Endodermal cell (in vitro differentiated cells): ENCODE measurements at regions not wholly inside any gene's neighbourhood (a gene's known extent, or its start where the extent isn't known, plus 50 kb on each side); places are given as distances from the start of the nearest gene placed in this dataset.

Experiments used
- DNase-seq: peaks from one replicate; pipeline ENCODE4 v3.0.0-alpha.2; 2017
- H3K27ac ChIP-seq: 2 replicates; pipeline ENCODE4 v1.5.1; 2013; ENCODE audit warnings: mild to moderate bottlenecking, low read depth, low read length, moderate library complexity
- H3K27me3 ChIP-seq: 2 replicates; pipeline ENCODE4 v1.6.1; 2013; ENCODE audit warnings: mild to moderate bottlenecking, low read length, moderate library complexity; ENCODE audit not compliant: insufficient read depth, control insufficient read depth, poor library complexity, severe bottlenecking
- H3K36me3 ChIP-seq: 2 replicates; pipeline ENCODE4 v1.7.0; 2013; ENCODE audit warnings: mild to moderate bottlenecking, low read length, moderate library complexity; ENCODE audit not compliant: control insufficient read depth, insufficient read depth
- H3K4me1 ChIP-seq: one replicate; pipeline ENCODE4 v1.7.0; 2013; ENCODE audit warnings: low read length; ENCODE audit not compliant: control insufficient read depth, insufficient read depth
- H3K4me3 ChIP-seq: 2 replicates; pipeline ENCODE4 v1.5.1; 2013; ENCODE audit warnings: mild to moderate bottlenecking, low read length, moderate library complexity
- H3K9ac ChIP-seq: 2 replicates; pipeline ENCODE4 v1.6.1; 2013; ENCODE audit warnings: mild to moderate bottlenecking, low read length, moderate library complexity; ENCODE audit not compliant: poor library complexity, severe bottlenecking; ENCODE audit errors: extremely low read depth
- H3K9me3 ChIP-seq: 2 replicates; pipeline ENCODE4 v1.6.1; 2013; ENCODE audit warnings: mild to moderate bottlenecking, low read length, moderate library complexity; ENCODE audit not compliant: control insufficient read depth
- H3K27ac Mint-ChIP-seq: 2 replicates; pipeline ENCODE4 v1.8.0; 2020; ENCODE audit warnings: mixed read lengths
- H3K27me3 Mint-ChIP-seq: 2 replicates; pipeline ENCODE4 v1.8.0; 2021; ENCODE audit warnings: mild to moderate bottlenecking, mixed read lengths; ENCODE audit not compliant: insufficient read depth
- H3K36me3 Mint-ChIP-seq: 2 replicates; pipeline ENCODE4 v1.8.0; 2020; ENCODE audit warnings: low read depth, mixed read lengths
- H3K4me1 Mint-ChIP-seq: 2 replicates; pipeline ENCODE4 v1.8.0; 2020; ENCODE audit warnings: mixed read lengths
- H3K4me3 Mint-ChIP-seq: 2 replicates; pipeline ENCODE4 v1.8.0; 2020; ENCODE audit warnings: mild to moderate bottlenecking, moderate library complexity, mixed read lengths
- H3K9me3 Mint-ChIP-seq: 2 replicates; pipeline ENCODE4 v1.8.0; 2020; ENCODE audit warnings: mild to moderate bottlenecking, mixed read lengths
- CTCF ChIP-seq: fragments of 200-600 bp; sonication (generic); conservative IDR thresholded peaks from 2 replicates; pipeline ENCODE4 v1.5.0; 2021; ENCODE audit warnings: antibody characterized with exemption, mild to moderate bottlenecking
- WGBS, 2 experiments: methylation state at CpG; one replicate each; pipeline versions ENCODE4 v1.1.5 to v1.1.7; 2013; ENCODE audit warnings: missing lambda C conversion rate in 2 of 2, mixed read lengths in 1 of 2; ENCODE audit not compliant: insufficient coverage in 1 of 2, insufficient read length in 1 of 2; 5-methylcytosine and 5-hydroxymethylcytosine counted together

- Histone ChIP-seq H3K27me3 (no peaks in the 10 kb centered on the region), H3K9me3 (no peaks in the 10 kb centered on the region), H3K4me1 (no peaks in the 10 kb centered on the region), H3K27ac (no peak overlapping the region), H3K4me3 (no peak overlapping the region), H3K36me3 (no peaks in the 10 kb centered on the region), H3K9ac (no peak overlapping the region)
- Mint-ChIP-seq H3K27me3 (no peaks in the 10 kb centered on the region), H3K4me1 (peaks cover 16% of the 10 kb centered on the region), H3K27ac (no peak overlapping the region), H3K4me3 (no peak overlapping the region), H3K36me3 (peaks cover 7% of the 10 kb centered on the region), H3K9me3 (no peaks in the 10 kb centered on the region)
- DNase-seq = no peak
- no peak for TF ChIP-seq CTCF
- WGBS, 2 experiments = no CpG with 5 or more reads among the region's 1 CpG
These were observed 184.4 kb downstream of the MACC1 start for GRCh38 chr7:20032741-20033140.

- no peak for TF ChIP-seq CTCF
- DNase-seq = no peak
- H3K4me3 Mint-ChIP-seq = no peak overlapping the region
- H3K27me3 Mint-ChIP-seq = no peaks in the 10 kb centered on the region
- no peaks in the 10 kb centered on the region for H3K9me3 ChIP-seq
- no peak overlapping the region for H3K4me3 ChIP-seq
- H3K36me3 Mint-ChIP-seq = peaks cover 15% of the 10 kb centered on the region
- peaks cover 11% of the 10 kb centered on the region for H3K4me1 Mint-ChIP-seq
- no peaks in the 10 kb centered on the region for H3K36me3 ChIP-seq
- no peak overlapping the region for H3K27ac Mint-ChIP-seq
- H3K9ac ChIP-seq = no peak overlapping the region
- H3K9me3 Mint-ChIP-seq = peaks cover 5% of the 10 kb centered on the region
- H3K4me1 ChIP-seq = no peaks in the 10 kb centered on the region
- H3K27ac ChIP-seq = no peak overlapping the region
- H3K27me3 ChIP-seq = no peaks in the 10 kb centered on the region
These were observed 186.2 kb downstream of the MACC1 start for GRCh38 chr7:20030915-20031362.

GRCh38 chr7:20030417-20030816 lies 186.8 kb downstream of the MACC1 start:
- Histone ChIP-seq H3K27me3 (no peaks in the 10 kb centered on the region), H3K9me3 (no peaks in the 10 kb centered on the region), H3K9ac (no peak overlapping the region), H3K4me1 (no peaks in the 10 kb centered on the region), H3K36me3 (no peaks in the 10 kb centered on the region), H3K4me3 (no peak overlapping the region), H3K27ac (no peak overlapping the region)
- no peak for TF ChIP-seq CTCF
- DNase-seq = no peak
- Mint-ChIP-seq H3K4me3 (no peak overlapping the region), H3K36me3 (peaks cover 19% of the 10 kb centered on the region), H3K27me3 (no peaks in the 10 kb centered on the region), H3K4me1 (peaks cover 11% of the 10 kb centered on the region), H3K9me3 (peaks cover 10% of the 10 kb centered on the region), H3K27ac (no peak overlapping the region)
- WGBS, 2 experiments = 88 to 91% methylated on average over 2 of the region's 2 CpGs
